H1 (cell line): ENCODE measurements at regions not wholly inside any gene's neighbourhood (a gene's known extent, or its start where the extent isn't known, plus 50 kb on each side); places are given as distances from the start of the nearest gene placed in this dataset.

Source experiments
- CTCF ChIA-PET: fragments of 300-600 bp; sonication (Branson Sonifier 250); formaldehyde crosslinking; loops from one replicate; lab custom pipeline; 2021; ENCODE audit not compliant: partially characterized antibody; lab: Charles Lee
- POLR2A ChIA-PET: fragments of 300-600 bp; sonication (Branson Sonifier 250); formaldehyde crosslinking; loops from one replicate; lab custom pipeline; 2021; ENCODE audit warnings: inconsistent platforms; ENCODE audit not compliant: partially characterized antibody; lab: Charles Lee
- DNase-seq, 2 experiments: peaks; one replicate each; pipeline versions ENCODE4 v3.0.0 to v3.0.0-alpha.2; 2010 to 2022; ENCODE audit warnings: low spot score in 2 of 2, low read depth in 1 of 2, mixed read lengths in 1 of 2
- FAIRE-seq: peaks from 2 replicates; lab custom pipeline; 2011; peaks lifted over from hg19 to GRCh38; lab: Jason Lieb, UNC
- H2AFZ ChIP-seq: 2 replicates; pipeline ENCODE4 v1.8.1; 2012; ENCODE audit warnings: low read length, inconsistent platforms
- H2AK5ac ChIP-seq: 2 replicates; pipeline ENCODE4 v1.6.1; 2013; ENCODE audit warnings: low read depth, low read length
- H2BK120ac ChIP-seq: replicated peaks from 2 replicates; pipeline ENCODE3; 2013; ENCODE audit warnings: low read depth, low read length, inconsistent platforms
- H2BK12ac ChIP-seq: 2 replicates; pipeline ENCODE4 v1.6.1; 2013; ENCODE audit warnings: low read depth, low read length
- H2BK15ac ChIP-seq: 2 replicates; pipeline ENCODE4 v1.6.1; 2013; ENCODE audit warnings: low read length
- H2BK20ac ChIP-seq: 2 replicates; pipeline ENCODE4 v1.6.1; 2013; ENCODE audit warnings: low read length
- H2BK5ac ChIP-seq: 2 replicates; pipeline ENCODE4 v1.6.1; 2013; ENCODE audit warnings: low read depth, low read length
- H3K14ac ChIP-seq: 2 replicates; pipeline ENCODE4 v1.6.1; 2013; ENCODE audit warnings: inconsistent platforms; ENCODE audit not compliant: insufficient read length
- H3K18ac ChIP-seq: 2 replicates; pipeline ENCODE4 v1.6.1; 2013; ENCODE audit warnings: low read length; ENCODE audit errors: extremely low read depth
- H3K23ac ChIP-seq: 2 replicates; pipeline ENCODE4 v1.6.1; 2013; ENCODE audit warnings: inconsistent platforms; ENCODE audit not compliant: insufficient read length
- H3K23me2 ChIP-seq: 2 replicates; pipeline ENCODE4 v1.6.1; 2013; ENCODE audit warnings: low read depth, low read length
- H3K27ac ChIP-seq: 2 replicates; pipeline ENCODE4 v1.6.1; 2011; ENCODE audit warnings: low read depth, low read length, inconsistent platforms
- H3K27me3 ChIP-seq, 4 experiments: replicated peaks in 1 of 4; 1 replicate in 1 of 4; 2 replicates in 3 of 4; pipeline versions ENCODE4 v1.6.1 to v1.8.1; 2011 to 2013; ENCODE audit warnings: low read length in 3 of 4, mild to moderate bottlenecking in 3 of 4, inconsistent platforms in 2 of 4, mixed read lengths in 2 of 4, moderate library complexity in 1 of 4; ENCODE audit not compliant: control insufficient read depth in 3 of 4, insufficient read depth in 3 of 4; ENCODE audit errors: extremely low read depth in 1 of 4
- H3K36me3 ChIP-seq, 4 experiments: 2 replicates each; pipeline versions ENCODE4 v1.6.1 to v1.8.1; 2011 to 2013; ENCODE audit warnings: mild to moderate bottlenecking in 4 of 4, low read length in 3 of 4, moderate library complexity in 2 of 4, control low read depth in 1 of 4, inconsistent platforms in 1 of 4; ENCODE audit not compliant: insufficient read depth in 4 of 4, control insufficient read depth in 2 of 4
- H3K4ac ChIP-seq: replicated peaks from 2 replicates; pipeline ENCODE3; 2013; ENCODE audit warnings: low read length, low read depth, mixed read lengths, inconsistent platforms; ENCODE audit not compliant: insufficient read length
- H3K4me1 ChIP-seq, 4 experiments: replicated peaks in 1 of 4; 1 replicate in 1 of 4; 2 replicates in 3 of 4; pipeline versions ENCODE4 v1.6.1 to v1.8.1; 2011 to 2013; ENCODE audit warnings: low read length in 3 of 4, inconsistent platforms in 2 of 4, mixed read lengths in 1 of 4; ENCODE audit not compliant: insufficient read depth in 4 of 4, control insufficient read depth in 3 of 4
- H3K4me2 ChIP-seq, 2 experiments: 2 replicates each; pipeline versions ENCODE4 v1.6.1 to v1.8.1; 2011 to 2013; ENCODE audit warnings: low read depth in 2 of 2, low read length in 2 of 2, control low read depth in 1 of 2, inconsistent platforms in 1 of 2, mild to moderate bottlenecking in 1 of 2; ENCODE audit not compliant: insufficient read depth in 1 of 2
- H3K4me3 ChIP-seq, 4 experiments: fragments of 200-600, 300-600 bp in 1 of 4; sonication (generic), shearing (Covaris generic), sonication (Bioruptor Twin) in 1 of 4; 2 replicates each; pipeline versions ENCODE4 v1.5.1 to v1.8.1; 2011 to 2016; ENCODE audit warnings: low read length in 4 of 4, low read depth in 3 of 4, control low read depth in 2 of 4, inconsistent platforms in 2 of 4, mild to moderate bottlenecking in 2 of 4, mixed read lengths in 1 of 4, moderate library complexity in 1 of 4; ENCODE audit not compliant: insufficient read depth in 2 of 4; ENCODE audit errors: extremely low read depth in 1 of 4
- H3K56ac ChIP-seq: replicated peaks from 2 replicates; pipeline ENCODE3; 2013; ENCODE audit warnings: low read depth, mild to moderate bottlenecking, mixed read lengths, low read length, inconsistent platforms; ENCODE audit not compliant: insufficient read length
- H3K79me1 ChIP-seq: 2 replicates; pipeline ENCODE4 v1.6.1; 2013; ENCODE audit warnings: low read depth, low read length, control low read depth
- H3K79me2 ChIP-seq, 2 experiments: 2 replicates each; pipeline versions ENCODE4 v1.6.1 to v1.8.1; 2012 to 2013; ENCODE audit warnings: low read length in 2 of 2, mild to moderate bottlenecking in 2 of 2, inconsistent platforms in 1 of 2; ENCODE audit not compliant: insufficient read depth in 2 of 2, control insufficient read depth in 1 of 2
- H3K9ac ChIP-seq, 4 experiments: replicated peaks in 1 of 4; 1 replicate in 1 of 4; 2 replicates in 3 of 4; pipeline versions ENCODE4 v1.6.1 to v1.8.1; 2011 to 2013; ENCODE audit warnings: low read depth in 3 of 4, low read length in 3 of 4, control low read depth in 2 of 4, mild to moderate bottlenecking in 2 of 4, moderate library complexity in 2 of 4, inconsistent platforms in 1 of 4; ENCODE audit errors: extremely low read depth in 1 of 4
- H3K9me3 ChIP-seq, 2 experiments: 2 replicates each; pipeline versions ENCODE4 v1.6.1 to v1.8.1; 2012 to 2013; ENCODE audit warnings: mild to moderate bottlenecking in 2 of 2, moderate library complexity in 2 of 2, control low read depth in 1 of 2, inconsistent platforms in 1 of 2, low read depth in 1 of 2, low read length in 1 of 2, mixed read lengths in 1 of 2; ENCODE audit not compliant: insufficient read depth in 2 of 2
- H4K20me1 ChIP-seq, 2 experiments: replicated peaks in 1 of 2; 2 replicates each; pipeline versions ENCODE3 to v1.8.1; 2011 to 2013; ENCODE audit warnings: inconsistent platforms in 2 of 2, low read length in 2 of 2, mild to moderate bottlenecking in 1 of 2; ENCODE audit not compliant: insufficient read depth in 2 of 2, control insufficient read depth in 1 of 2
- H4K5ac ChIP-seq: 2 replicates; pipeline ENCODE4 v1.6.1; 2013; ENCODE audit warnings: low read length, low read depth, mixed read lengths, inconsistent platforms; ENCODE audit not compliant: insufficient read length
- H4K8ac ChIP-seq: 2 replicates; pipeline ENCODE4 v1.8.0; 2013; ENCODE audit warnings: mild to moderate bottlenecking, moderate library complexity, low read length, inconsistent platforms; ENCODE audit not compliant: insufficient read depth; ENCODE audit errors: extremely low read depth
- H4K91ac ChIP-seq: replicated peaks from 2 replicates; pipeline ENCODE3; 2013; ENCODE audit warnings: low read length, mixed read lengths, inconsistent platforms; ENCODE audit not compliant: insufficient read length
- CBX5 ChIP-seq: fragments of 300-800, 300-1000 bp; sonication (generic); IDR thresholded peaks from 2 replicates; pipeline ENCODE4 v1.7.1; 2016; ENCODE audit warnings: antibody characterized with exemption, low read length, low read depth
- CEBPB ChIP-seq: IDR thresholded peaks from 2 replicates; pipeline ENCODE4 v1.6.1; 2012; ENCODE audit warnings: low read depth, low read length
- CTCF ChIP-seq, 3 experiments: IDR thresholded peaks; 1 replicate in 2 of 3; 2 replicates in 1 of 3; pipeline versions ENCODE4 v1.5.1 to v1.6.1; 2011; ENCODE audit warnings: low read length in 3 of 3, mild to moderate bottlenecking in 3 of 3, inconsistent platforms in 2 of 3, low read depth in 1 of 3, moderate library complexity in 1 of 3; ENCODE audit not compliant: insufficient read depth in 1 of 3; ENCODE audit errors: control extremely low read depth in 1 of 3
- EP300 ChIP-seq, 2 experiments: IDR thresholded peaks; 1 replicate in 1 of 2; 2 replicates in 1 of 2; pipeline ENCODE4 v1.6.1; 2011 to 2012; ENCODE audit warnings: low read depth in 2 of 2, low read length in 2 of 2, mild to moderate bottlenecking in 2 of 2, borderline replicate concordance in 1 of 2, inconsistent platforms in 1 of 2, moderate library complexity in 1 of 2
- FOSL1 ChIP-seq: IDR thresholded peaks from 2 replicates; pipeline ENCODE4 v1.6.1; 2011; ENCODE audit warnings: mild to moderate bottlenecking, low read depth, low read length, moderate library complexity; ENCODE audit not compliant: insufficient read depth
- KDM1A ChIP-seq: fragments of 200-600, 300-600 bp; sonication (generic); IDR thresholded peaks from 2 replicates; pipeline ENCODE4 v1.7.1; 2016; ENCODE audit warnings: mild to moderate bottlenecking, low read length, borderline replicate concordance
- NANOG ChIP-seq: IDR thresholded peaks from 2 replicates; pipeline ENCODE4 v1.6.1; 2011; ENCODE audit warnings: low read length, low read depth, mild to moderate bottlenecking, inconsistent platforms; ENCODE audit not compliant: insufficient read depth, poor library complexity, severe bottlenecking
- NRF1 ChIP-seq: IDR thresholded peaks from 2 replicates; pipeline ENCODE4 v1.6.1; 2011; ENCODE audit warnings: mild to moderate bottlenecking, low read depth, low read length, improper control_type of control experiment
- TBP ChIP-seq: IDR thresholded peaks from 2 replicates; pipeline ENCODE4 v1.6.1; 2011; ENCODE audit warnings: low read depth, low read length, improper control_type of control experiment
- WGBS, 2 experiments: shearing (Covaris generic) in 1 of 2; methylation state at CpG; one replicate each; pipeline versions ENCODE4 v1.1.6 to v1.1.7; 2013 to 2015; ENCODE audit warnings: low lambda C conversion rate in 2 of 2, mixed read lengths in 2 of 2, inconsistent platforms in 1 of 2, low coverage in 1 of 2, missing lambda C conversion rate in 1 of 2; ENCODE audit not compliant: insufficient replicate concordance in 2 of 2, insufficient coverage in 1 of 2, insufficient read length in 1 of 2; ENCODE audit errors: extremely low coverage in 1 of 2, missing lambda C conversion rate in 1 of 2; 5-methylcytosine and 5-hydroxymethylcytosine counted together
- TF ChIP-seq, protein P1 (sequence below): IDR thresholded peaks from 2 replicates; pipeline ENCODE4 v1.6.1; 2011; ENCODE audit warnings: low read length, improper control_type of control experiment

GRCh38 chr4:7132249-7132648 lies 60.1 kb upstream of the SORCS2 start:
- no peak overlapping the region for H4K91ac ChIP-seq
- no peaks in the 10 kb centered on the region for H3K9me3 ChIP-seq
- no peaks in the 10 kb centered on the region; the same call in none of the 2 replicates for H3K79me1 ChIP-seq
- H4K20me1 ChIP-seq, result peaks cover 0 to 14% of the 10 kb centered on the region in 2 experiments
- peaks cover 0 to 7% (median 4%) of the 10 kb centered on the region in 4 experiments; a peak in 6 of 7 replicates for H3K4me1 ChIP-seq
- H3K36me3 ChIP-seq, result no peaks in the 10 kb centered on the region
- H3K79me2 ChIP-seq, result no peaks in the 10 kb centered on the region
- H4K5ac ChIP-seq, result no peak overlapping the region
- no peak overlapping the region for H2AFZ ChIP-seq
- peaks cover 16% of the 10 kb centered on the region for H3K23me2 ChIP-seq
- H2AK5ac ChIP-seq, result no peak overlapping the region
- no peak overlapping the region for H2BK12ac ChIP-seq
- H3K27ac ChIP-seq, result no peak overlapping the region
- FAIRE-seq (no peak), DNase-seq (no peak)
- no peak overlapping the region for H3K18ac ChIP-seq
- H4K8ac ChIP-seq, result no peak overlapping the region
- no peak overlapping the region for H2BK20ac ChIP-seq
- H3K9ac ChIP-seq, result no peak overlapping the region
- H3K4ac ChIP-seq, result no peak overlapping the region
- no peak overlapping the region for H2BK15ac ChIP-seq
- no peak overlapping the region for H3K4me2 ChIP-seq
- H2BK5ac ChIP-seq, result no peak overlapping the region
- no peak overlapping the region for H3K23ac ChIP-seq
- CTCF ChIA-PET, result interaction anchor here (2.2 kb wide), 1 partner anchor 30 kb away, joined by 8 read pairs; no protein-coding TSS in a partner anchor
- H3K4me3 ChIP-seq, result no peak overlapping the region
- no peak overlapping the region for H2BK120ac ChIP-seq
- 89% methylated on average over 11 of the region's 11 CpGs; no CpG with 5 or more reads in 1 of the 2 experiments for WGBS, 2 experiments
- no peak overlapping the region for H3K14ac ChIP-seq
- peaks cover 0 to 4% (median 0%) of the 10 kb centered on the region in 4 experiments; a peak in 1 of 7 replicates for H3K27me3 ChIP-seq
- no peak overlapping the region for H3K56ac ChIP-seq
- TF ChIP-seq KDM1A, result no peak
- TF ChIP-seq NRF1, result no peak
- no peak for TF ChIP-seq FOSL1
- TF ChIP-seq, protein P1, sequence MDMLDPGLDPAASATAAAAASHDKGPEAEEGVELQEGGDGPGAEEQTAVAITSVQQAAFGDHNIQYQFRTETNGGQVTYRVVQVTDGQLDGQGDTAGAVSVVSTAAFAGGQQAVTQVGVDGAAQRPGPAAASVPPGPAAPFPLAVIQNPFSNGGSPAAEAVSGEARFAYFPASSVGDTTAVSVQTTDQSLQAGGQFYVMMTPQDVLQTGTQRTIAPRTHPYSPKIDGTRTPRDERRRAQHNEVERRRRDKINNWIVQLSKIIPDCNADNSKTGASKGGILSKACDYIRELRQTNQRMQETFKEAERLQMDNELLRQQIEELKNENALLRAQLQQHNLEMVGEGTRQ, result no peak
- no peak for TF ChIP-seq EP300 (IDR thresholded peaks at IDR 0.05; ENCODE audit: borderline replicate concordance in 1 of 2, low read depth in 2 of 2, low read length in 2 of 2)
- TF ChIP-seq CBX5, result no peak
- TF ChIP-seq CEBPB, result no peak
- no peak for TF ChIP-seq NANOG
- TF ChIP-seq CTCF (IDR thresholded peaks at IDR 0.05; ENCODE audit: control extremely low read depth in 1 of 3, insufficient read depth in 1 of 3, low read depth in 1 of 3, low read length in 3 of 3), result no peak
- no peak for TF ChIP-seq TBP
- TF ChIP-seq, all 59 proteins: peak for 0
- POLR2A ChIA-PET, result no interaction called here
